ENCODE measurements at regions not wholly inside any gene's neighbourhood (a gene's known extent, or its start where the extent isn't known, plus 50 kb on each side); places are given as distances from the start of the nearest gene placed in this dataset.

DNA sequence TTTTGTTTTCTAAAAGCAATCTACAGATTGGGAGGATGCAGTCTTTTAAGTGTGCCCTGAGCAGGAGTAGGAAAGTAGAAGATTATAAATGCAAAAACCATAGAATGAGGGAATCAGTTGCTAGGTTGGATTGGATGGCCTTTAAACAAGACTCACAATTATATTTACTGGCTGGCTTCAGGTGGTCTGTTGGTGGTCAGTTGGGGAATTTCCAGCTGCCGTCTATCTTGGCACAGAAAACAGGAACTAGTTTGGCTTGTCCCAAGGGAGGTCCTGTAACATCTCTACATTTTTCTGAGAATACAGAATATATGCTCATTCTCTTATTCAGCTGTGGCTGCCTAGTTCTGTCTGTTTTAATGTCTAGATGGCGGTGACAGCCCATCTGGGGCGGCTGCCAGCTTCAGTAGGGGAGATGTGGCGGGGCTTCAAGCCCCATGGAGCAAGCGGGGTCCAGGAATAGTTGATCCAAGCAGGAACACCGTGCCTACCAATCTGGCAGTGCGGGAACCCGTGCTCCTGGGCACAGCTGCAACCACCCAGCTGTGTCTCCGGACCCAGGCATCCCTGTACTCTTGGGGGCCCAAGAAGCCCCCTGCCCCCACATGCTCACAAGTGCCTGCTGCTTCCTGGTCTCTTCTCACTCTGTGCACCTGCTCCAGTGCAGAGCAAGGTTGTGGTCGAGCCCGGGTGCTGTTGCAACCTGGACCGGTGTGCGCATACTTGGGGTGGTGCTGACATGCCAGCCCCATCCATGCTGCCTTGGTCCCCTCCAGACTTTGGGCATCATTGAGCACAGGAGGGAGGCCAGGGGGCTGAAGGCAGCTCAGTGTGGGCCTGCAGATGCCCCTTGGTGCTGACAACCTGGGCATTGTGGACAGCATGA lies 1182.6 kb downstream of the AMY1C start:
- TF ChIP-seq, protein P1, sequence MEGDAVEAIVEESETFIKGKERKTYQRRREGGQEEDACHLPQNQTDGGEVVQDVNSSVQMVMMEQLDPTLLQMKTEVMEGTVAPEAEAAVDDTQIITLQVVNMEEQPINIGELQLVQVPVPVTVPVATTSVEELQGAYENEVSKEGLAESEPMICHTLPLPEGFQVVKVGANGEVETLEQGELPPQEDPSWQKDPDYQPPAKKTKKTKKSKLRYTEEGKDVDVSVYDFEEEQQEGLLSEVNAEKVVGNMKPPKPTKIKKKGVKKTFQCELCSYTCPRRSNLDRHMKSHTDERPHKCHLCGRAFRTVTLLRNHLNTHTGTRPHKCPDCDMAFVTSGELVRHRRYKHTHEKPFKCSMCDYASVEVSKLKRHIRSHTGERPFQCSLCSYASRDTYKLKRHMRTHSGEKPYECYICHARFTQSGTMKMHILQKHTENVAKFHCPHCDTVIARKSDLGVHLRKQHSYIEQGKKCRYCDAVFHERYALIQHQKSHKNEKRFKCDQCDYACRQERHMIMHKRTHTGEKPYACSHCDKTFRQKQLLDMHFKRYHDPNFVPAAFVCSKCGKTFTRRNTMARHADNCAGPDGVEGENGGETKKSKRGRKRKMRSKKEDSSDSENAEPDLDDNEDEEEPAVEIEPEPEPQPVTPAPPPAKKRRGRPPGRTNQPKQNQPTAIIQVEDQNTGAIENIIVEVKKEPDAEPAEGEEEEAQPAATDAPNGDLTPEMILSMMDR (IDR thresholded peaks at IDR 0.05; ENCODE audit: insufficient read depth, low read length, poor library complexity, severe bottlenecking) = no peak
- H3K27me3 ChIP-seq (ENCODE audit: control insufficient read depth, insufficient read depth, low read length) = no peaks in the 10 kb centered on the region
- no peaks in the 10 kb centered on the region for H3K36me3 ChIP-seq (ENCODE audit: control insufficient read depth, insufficient read depth, low read length)
- H3K4me3 ChIP-seq (ENCODE audit: low read depth, low read length) = no peak overlapping the region
- DNase-seq (ENCODE audit: low read depth) = no peak

DNA sequence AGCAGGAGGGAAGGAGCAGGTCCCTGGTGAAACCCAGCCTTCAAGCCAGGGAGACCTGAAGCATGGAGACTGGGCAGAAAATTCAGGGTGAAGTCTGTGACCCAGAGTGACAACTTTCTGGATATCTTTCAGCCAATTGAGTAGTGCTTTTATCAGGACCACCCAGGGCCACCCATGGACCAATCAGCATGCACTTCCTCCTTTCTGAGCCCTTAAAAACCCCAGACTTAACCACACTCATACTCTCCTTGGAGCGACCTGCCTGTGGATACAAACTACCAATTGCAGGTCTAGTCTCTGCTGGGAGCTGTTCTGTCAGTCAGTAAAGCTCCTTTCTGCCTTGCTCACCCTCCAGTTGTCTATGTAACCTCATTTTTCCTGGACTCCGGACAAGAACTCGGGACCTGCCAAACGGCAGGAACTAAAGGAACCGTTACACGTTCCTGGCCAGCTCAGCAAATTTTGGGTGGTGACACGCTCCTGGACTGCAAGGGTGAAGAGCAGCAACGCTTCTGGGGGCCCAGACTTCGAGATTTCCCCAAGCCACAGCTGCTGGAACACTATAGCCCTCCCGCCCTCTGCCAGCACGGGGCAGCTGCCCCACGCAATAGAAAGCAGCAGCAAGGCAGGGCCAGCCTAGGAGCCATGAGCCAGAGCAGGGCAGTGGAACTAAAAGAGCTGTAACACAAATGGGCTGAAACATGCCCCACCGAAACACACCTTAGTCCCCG lies 1183.4 kb downstream of the AMY1C start:
- Histone ChIP-seq H3K4me3 (ENCODE audit: low read depth, low read length) (no peak overlapping the region), H3K36me3 (ENCODE audit: control insufficient read depth, insufficient read depth, low read length) (no peaks in the 10 kb centered on the region), H3K27me3 (ENCODE audit: control insufficient read depth, insufficient read depth, low read length) (no peaks in the 10 kb centered on the region)
- no peak for DNase-seq (ENCODE audit: low read depth)
- TF ChIP-seq, protein P1 (IDR thresholded peaks at IDR 0.05; ENCODE audit: insufficient read depth, low read length, poor library complexity, severe bottlenecking) = no peak

DNA sequence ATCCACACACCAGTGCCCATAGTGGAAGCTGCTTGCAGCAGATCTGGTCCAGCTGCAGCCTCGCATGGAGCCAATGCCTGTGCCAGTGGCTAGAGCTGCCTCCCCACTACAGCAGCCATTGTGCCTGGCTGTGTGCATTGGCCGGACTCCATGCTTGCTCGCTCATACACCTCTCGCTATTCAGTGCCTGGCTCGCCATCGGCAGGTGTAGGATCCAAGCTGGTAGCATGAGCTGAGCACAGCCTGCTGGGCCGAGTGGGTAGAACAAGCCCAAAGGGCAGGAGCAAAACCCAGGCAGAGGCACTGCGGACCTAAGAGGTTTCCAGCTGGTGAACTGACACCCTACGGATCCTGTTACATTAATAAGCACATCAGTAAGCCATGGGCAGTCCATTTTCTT lies 1184.1 kb downstream of the AMY1C start:
- Histone ChIP-seq H3K27me3 (ENCODE audit: control insufficient read depth, insufficient read depth, low read length) (no peaks in the 10 kb centered on the region), H3K4me3 (ENCODE audit: low read depth, low read length) (no peak overlapping the region), H3K36me3 (ENCODE audit: control insufficient read depth, insufficient read depth, low read length) (no peaks in the 10 kb centered on the region)
- TF ChIP-seq, protein P1 (IDR thresholded peaks at IDR 0.05; ENCODE audit: insufficient read depth, low read length, poor library complexity, severe bottlenecking) = no peak
- DNase-seq (ENCODE audit: low read depth) = no peak

DNA sequence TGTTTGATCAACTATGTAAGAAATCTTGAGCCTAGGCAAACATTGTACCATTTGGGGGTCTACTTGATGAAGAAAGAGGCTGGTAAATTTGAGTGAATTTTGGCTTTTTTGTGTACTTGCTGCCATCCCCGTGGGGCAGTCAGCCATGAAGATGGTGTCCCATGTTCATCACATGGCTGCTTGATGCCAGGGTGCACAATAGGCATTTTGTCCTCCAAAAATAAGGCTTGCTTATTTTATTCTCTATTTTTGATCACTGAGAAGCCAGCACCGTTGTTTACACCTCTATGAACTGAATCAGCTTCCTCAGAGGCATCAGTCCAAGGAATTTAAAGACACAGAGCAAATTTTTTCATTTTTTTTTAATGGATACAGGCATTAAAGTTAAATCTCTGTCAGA lies 1195.7 kb downstream of the AMY1C start:
- no peaks in the 10 kb centered on the region for H3K27me3 ChIP-seq (ENCODE audit: control insufficient read depth, insufficient read depth, low read length)
- TF ChIP-seq, protein P1 (IDR thresholded peaks at IDR 0.05; ENCODE audit: insufficient read depth, low read length, poor library complexity, severe bottlenecking) = no peak
- H3K36me3 ChIP-seq (ENCODE audit: control insufficient read depth, insufficient read depth, low read length) = no peaks in the 10 kb centered on the region
- no peak for DNase-seq (ENCODE audit: low read depth)
- no peak overlapping the region for H3K4me3 ChIP-seq (ENCODE audit: low read depth, low read length)

DNA sequence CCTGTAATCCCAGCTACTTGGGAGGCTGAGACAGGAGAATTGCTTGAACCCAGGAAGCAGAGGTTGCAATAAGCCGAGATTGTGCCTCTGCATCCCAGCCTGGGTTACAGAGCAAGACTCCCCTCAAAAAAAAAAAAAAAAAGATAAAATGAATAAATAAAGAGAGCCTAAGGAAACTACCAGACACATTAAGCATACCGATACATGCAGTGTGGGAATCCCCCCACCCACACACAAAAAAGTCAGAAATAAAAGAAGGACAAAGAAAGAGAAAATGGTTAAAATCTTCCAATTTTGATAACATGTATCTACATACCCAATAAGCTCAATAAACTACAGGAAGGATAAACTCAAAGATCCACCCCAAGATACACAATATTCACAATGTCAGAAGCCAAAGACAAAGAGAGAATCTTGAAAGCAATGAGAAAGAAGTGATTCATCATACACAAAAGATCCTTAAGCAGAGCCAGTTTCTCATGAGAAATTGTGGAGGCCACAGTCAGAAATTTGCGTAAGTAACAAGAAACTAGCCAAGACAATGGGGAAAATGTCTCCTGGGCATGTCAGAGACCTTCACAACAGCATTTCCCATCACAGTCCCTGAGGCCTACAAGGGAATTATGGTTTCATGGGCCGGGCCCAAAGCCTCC lies 1197.0 kb downstream of the AMY1C start:
- DNase-seq (ENCODE audit: low read depth) = no peak
- no peak overlapping the region for H3K4me3 ChIP-seq (ENCODE audit: low read depth, low read length)
- H3K36me3 ChIP-seq (ENCODE audit: control insufficient read depth, insufficient read depth, low read length) = no peaks in the 10 kb centered on the region
- TF ChIP-seq, protein P1 (IDR thresholded peaks at IDR 0.05; ENCODE audit: insufficient read depth, low read length, poor library complexity, severe bottlenecking) = no peak
- no peaks in the 10 kb centered on the region for H3K27me3 ChIP-seq (ENCODE audit: control insufficient read depth, insufficient read depth, low read length)
